WTC11 (cell line): ENCODE measurements at regions not wholly inside any gene's neighbourhood (a gene's known extent, or its start where the extent isn't known, plus 50 kb on each side); places are given as distances from the start of the nearest gene placed in this dataset.
A peak's percentile ranks its signal among the peaks of the same experiment; 100 is the strongest.

Experiments
- ATAC-seq: fragments of 200-7000 bp; cut with Tn5 transposase; 2 replicates; pipeline ENCODE4 v1.10.0; 2021; ENCODE audit warnings: mild to moderate bottlenecking, moderate library complexity
- CTCF ChIA-PET: fragments of 300-600 bp; sonication (Branson Sonifier 250); formaldehyde crosslinking; loops from one replicate; lab custom pipeline; 2021; ENCODE audit warnings: antibody characterized with exemption; lab: Charles Lee
- POLR2A ChIA-PET: fragments of 350-600 bp; sonication (Branson Sonifier 250); formaldehyde crosslinking; loops from one replicate; lab custom pipeline; 2021; ENCODE audit warnings: antibody characterized with exemption; lab: Charles Lee
- DNase-seq: peaks from one replicate; pipeline ENCODE4 v3.0.0; 2021; ENCODE audit warnings: low spot score
- H3K27ac Mint-ChIP-seq: 2 replicates; pipeline ENCODE4 v1.8.0; 2021; ENCODE audit warnings: mixed read lengths
- H3K27me3 Mint-ChIP-seq: 2 replicates; pipeline ENCODE4 v1.8.0; 2021; ENCODE audit warnings: low read depth, mild to moderate bottlenecking, moderate library complexity, mixed read lengths
- H3K36me3 Mint-ChIP-seq: 2 replicates; pipeline ENCODE4 v1.8.0; 2021; ENCODE audit warnings: mixed read lengths
- H3K4me1 Mint-ChIP-seq: 2 replicates; pipeline ENCODE4 v1.8.0; 2022; ENCODE audit warnings: mixed read lengths
- H3K4me3 Mint-ChIP-seq: 2 replicates; pipeline ENCODE4 v1.8.0; 2021; ENCODE audit warnings: mild to moderate bottlenecking, moderate library complexity, mixed read lengths
- H3K9me3 Mint-ChIP-seq: 2 replicates; pipeline ENCODE4 v1.8.0; 2021; ENCODE audit warnings: mixed read lengths
- ATF1 ChIP-seq: sonication (generic); formaldehyde crosslinking; IDR thresholded peaks from 2 replicates; pipeline ENCODE4 v1.8.1; 2023; ENCODE audit warnings: mild to moderate bottlenecking, moderate library complexity, missing genetic modification reagents
- FOXP1 ChIP-seq: sonication (generic); formaldehyde crosslinking; IDR thresholded peaks from 2 replicates; pipeline ENCODE4 v1.8.0; 2022; ENCODE audit warnings: missing genetic modification reagents, mild to moderate bottlenecking, moderate library complexity, borderline replicate concordance
- GABPB1 ChIP-seq: sonication (generic); formaldehyde crosslinking; IDR thresholded peaks from 2 replicates; pipeline ENCODE4 v1.8.1; 2023; ENCODE audit warnings: mild to moderate bottlenecking, missing genetic modification reagents
- NFYB ChIP-seq: sonication (generic); formaldehyde crosslinking; conservative IDR thresholded peaks from 2 replicates; pipeline ENCODE4 v1.8.0; 2022; ENCODE audit warnings: low read depth, missing genetic modification reagents
- RELA ChIP-seq: sonication (generic); formaldehyde crosslinking; IDR thresholded peaks from 2 replicates; pipeline ENCODE4 v1.8.1; 2022; ENCODE audit warnings: missing genetic modification reagents, mild to moderate bottlenecking, borderline replicate concordance
- ZNF121 ChIP-seq: sonication (generic); formaldehyde crosslinking; IDR thresholded peaks from 2 replicates; pipeline ENCODE4 v1.8.0; 2023; ENCODE audit warnings: missing genetic modification reagents
- ZNF219 ChIP-seq: sonication (generic); formaldehyde crosslinking; IDR thresholded peaks from 2 replicates; pipeline ENCODE4 v1.8.0; 2023; ENCODE audit warnings: missing genetic modification reagents, mild to moderate bottlenecking, borderline replicate concordance
- ZNF232 ChIP-seq: sonication (generic); formaldehyde crosslinking; IDR thresholded peaks from 2 replicates; pipeline ENCODE4 v1.8.0; 2022; ENCODE audit warnings: mild to moderate bottlenecking, missing genetic modification reagents
- ZSCAN18 ChIP-seq: fragments of 250-450 bp; sonication (Bioruptor Pico); IDR thresholded peaks from 2 replicates; pipeline ENCODE4 v2.1.2; 2022; ENCODE audit warnings: mild to moderate bottlenecking, moderate library complexity
- TF ChIP-seq, protein P1 (sequence below): sonication (generic); formaldehyde crosslinking; IDR thresholded peaks from 2 replicates; pipeline ENCODE4 v1.8.1; 2023; ENCODE audit warnings: mild to moderate bottlenecking, missing genetic modification reagents, borderline replicate concordance
- TF ChIP-seq, protein P2 (sequence below): fragments of 250-450 bp; sonication (Bioruptor Pico); IDR thresholded peaks from 2 replicates; pipeline ENCODE4 v1.9.0; 2021; ENCODE audit warnings: mild to moderate bottlenecking
- TF ChIP-seq, protein P3 (sequence below): sonication (generic); formaldehyde crosslinking; IDR thresholded peaks from 2 replicates; pipeline ENCODE4 v1.8.1; 2023; ENCODE audit warnings: mild to moderate bottlenecking, missing genetic modification reagents, moderate library complexity
- TF ChIP-seq, protein P4 (sequence below): sonication (generic); formaldehyde crosslinking; IDR thresholded peaks from 2 replicates; pipeline ENCODE4 v1.8.0; 2022; ENCODE audit warnings: missing genetic modification reagents
- TF ChIP-seq, protein P5 (sequence below): sonication (generic); formaldehyde crosslinking; IDR thresholded peaks from 2 replicates; pipeline ENCODE4 v1.8.1; 2022; ENCODE audit warnings: mild to moderate bottlenecking, moderate library complexity, missing genetic modification reagents
- TF ChIP-seq, protein P6 (sequence below): sonication (generic); formaldehyde crosslinking; IDR thresholded peaks from 2 replicates; pipeline ENCODE4 v1.8.0; 2022; ENCODE audit warnings: mild to moderate bottlenecking, missing genetic modification reagents

- DNase-seq, result no peak
- POLR2A ChIA-PET, result no interaction called here
- TF ChIP-seq ZSCAN18 (CRISPR knock-in tag), result no peak
- no peak overlapping the region for H3K4me3 Mint-ChIP-seq
- peaks cover 77% of the 10 kb centered on the region for H3K4me1 Mint-ChIP-seq
- H3K27me3 Mint-ChIP-seq, result no peaks in the 10 kb centered on the region
- H3K9me3 Mint-ChIP-seq, result no peaks in the 10 kb centered on the region
- ATAC-seq, result peak; percentile 80
- CTCF ChIA-PET, result interaction anchor here (0.9 to 1.6 kb wide), 3 partner anchors 10 to 92 kb away, joined by 4 to 5 read pairs (median 4); no protein-coding TSS in a partner anchor
- H3K27ac Mint-ChIP-seq, result peak overlapping the region; percentile 20
- no peaks in the 10 kb centered on the region for H3K36me3 Mint-ChIP-seq
Observed at GRCh38 chr6:56752009-56752408, 109.3 kb upstream of the DST start.

GRCh38 chr6:56751604-56752003, 108.9 kb upstream of the DST start:
- no peaks in the 10 kb centered on the region for H3K27me3 Mint-ChIP-seq

GRCh38 chr6:56750686-56751085, 108.0 kb upstream of the DST start:
- CTCF ChIA-PET, result interaction anchor here (1.3 to 1.6 kb wide), 3 partner anchors 11 to 93 kb away, joined by 4 to 5 read pairs (median 4); no protein-coding TSS in a partner anchor
- Mint-ChIP-seq H3K4me3 (no peak overlapping the region), H3K27ac (no peak overlapping the region; the same call in 1 of the 2 replicates), H3K9me3 (no peaks in the 10 kb centered on the region), H3K36me3 (no peaks in the 10 kb centered on the region), H3K27me3 (no peaks in the 10 kb centered on the region), H3K4me1 (peaks cover 74% of the 10 kb centered on the region)
- no peak for DNase-seq
- POLR2A ChIA-PET, result no interaction called here
- no peak for TF ChIP-seq ZNF121 (CRISPR knock-in tag)
- TF ChIP-seq, protein P1, sequence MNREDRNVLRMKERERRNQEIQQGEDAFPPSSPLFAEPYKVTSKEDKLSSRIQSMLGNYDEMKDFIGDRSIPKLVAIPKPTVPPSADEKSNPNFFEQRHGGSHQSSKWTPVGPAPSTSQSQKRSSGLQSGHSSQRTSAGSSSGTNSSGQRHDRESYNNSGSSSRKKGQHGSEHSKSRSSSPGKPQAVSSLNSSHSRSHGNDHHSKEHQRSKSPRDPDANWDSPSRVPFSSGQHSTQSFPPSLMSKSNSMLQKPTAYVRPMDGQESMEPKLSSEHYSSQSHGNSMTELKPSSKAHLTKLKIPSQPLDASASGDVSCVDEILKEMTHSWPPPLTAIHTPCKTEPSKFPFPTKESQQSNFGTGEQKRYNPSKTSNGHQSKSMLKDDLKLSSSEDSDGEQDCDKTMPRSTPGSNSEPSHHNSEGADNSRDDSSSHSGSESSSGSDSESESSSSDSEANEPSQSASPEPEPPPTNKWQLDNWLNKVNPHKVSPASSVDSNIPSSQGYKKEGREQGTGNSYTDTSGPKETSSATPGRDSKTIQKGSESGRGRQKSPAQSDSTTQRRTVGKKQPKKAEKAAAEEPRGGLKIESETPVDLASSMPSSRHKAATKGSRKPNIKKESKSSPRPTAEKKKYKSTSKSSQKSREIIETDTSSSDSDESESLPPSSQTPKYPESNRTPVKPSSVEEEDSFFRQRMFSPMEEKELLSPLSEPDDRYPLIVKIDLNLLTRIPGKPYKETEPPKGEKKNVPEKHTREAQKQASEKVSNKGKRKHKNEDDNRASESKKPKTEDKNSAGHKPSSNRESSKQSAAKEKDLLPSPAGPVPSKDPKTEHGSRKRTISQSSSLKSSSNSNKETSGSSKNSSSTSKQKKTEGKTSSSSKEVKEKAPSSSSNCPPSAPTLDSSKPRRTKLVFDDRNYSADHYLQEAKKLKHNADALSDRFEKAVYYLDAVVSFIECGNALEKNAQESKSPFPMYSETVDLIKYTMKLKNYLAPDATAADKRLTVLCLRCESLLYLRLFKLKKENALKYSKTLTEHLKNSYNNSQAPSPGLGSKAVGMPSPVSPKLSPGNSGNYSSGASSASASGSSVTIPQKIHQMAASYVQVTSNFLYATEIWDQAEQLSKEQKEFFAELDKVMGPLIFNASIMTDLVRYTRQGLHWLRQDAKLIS (CRISPR knock-in tag), result no peak
- TF ChIP-seq, protein P2, sequence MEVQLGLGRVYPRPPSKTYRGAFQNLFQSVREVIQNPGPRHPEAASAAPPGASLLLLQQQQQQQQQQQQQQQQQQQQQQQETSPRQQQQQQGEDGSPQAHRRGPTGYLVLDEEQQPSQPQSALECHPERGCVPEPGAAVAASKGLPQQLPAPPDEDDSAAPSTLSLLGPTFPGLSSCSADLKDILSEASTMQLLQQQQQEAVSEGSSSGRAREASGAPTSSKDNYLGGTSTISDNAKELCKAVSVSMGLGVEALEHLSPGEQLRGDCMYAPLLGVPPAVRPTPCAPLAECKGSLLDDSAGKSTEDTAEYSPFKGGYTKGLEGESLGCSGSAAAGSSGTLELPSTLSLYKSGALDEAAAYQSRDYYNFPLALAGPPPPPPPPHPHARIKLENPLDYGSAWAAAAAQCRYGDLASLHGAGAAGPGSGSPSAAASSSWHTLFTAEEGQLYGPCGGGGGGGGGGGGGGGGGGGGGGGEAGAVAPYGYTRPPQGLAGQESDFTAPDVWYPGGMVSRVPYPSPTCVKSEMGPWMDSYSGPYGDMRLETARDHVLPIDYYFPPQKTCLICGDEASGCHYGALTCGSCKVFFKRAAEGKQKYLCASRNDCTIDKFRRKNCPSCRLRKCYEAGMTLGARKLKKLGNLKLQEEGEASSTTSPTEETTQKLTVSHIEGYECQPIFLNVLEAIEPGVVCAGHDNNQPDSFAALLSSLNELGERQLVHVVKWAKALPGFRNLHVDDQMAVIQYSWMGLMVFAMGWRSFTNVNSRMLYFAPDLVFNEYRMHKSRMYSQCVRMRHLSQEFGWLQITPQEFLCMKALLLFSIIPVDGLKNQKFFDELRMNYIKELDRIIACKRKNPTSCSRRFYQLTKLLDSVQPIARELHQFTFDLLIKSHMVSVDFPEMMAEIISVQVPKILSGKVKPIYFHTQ (CRISPR knock-in tag), result no peak
- ATAC-seq, result no peak

More at GRCh38 chr6:56751604-56752003, 108.9 kb upstream of the DST start:
- ChIA-PET CTCF (interaction anchor here (0.9 to 1.6 kb wide), 3 partner anchors 10 to 92 kb away, joined by 4 to 5 read pairs (median 4); no protein-coding TSS in a partner anchor), POLR2A (no interaction called here)
- Mint-ChIP-seq H3K4me3 (no peak overlapping the region), H3K27ac (peak overlapping the region; percentile 20), H3K36me3 (no peaks in the 10 kb centered on the region), H3K4me1 (peaks cover 77% of the 10 kb centered on the region), H3K9me3 (no peaks in the 10 kb centered on the region)
- DNase-seq, result no peak
- ATAC-seq, result no peak
- TF ChIP-seq, protein P3, sequence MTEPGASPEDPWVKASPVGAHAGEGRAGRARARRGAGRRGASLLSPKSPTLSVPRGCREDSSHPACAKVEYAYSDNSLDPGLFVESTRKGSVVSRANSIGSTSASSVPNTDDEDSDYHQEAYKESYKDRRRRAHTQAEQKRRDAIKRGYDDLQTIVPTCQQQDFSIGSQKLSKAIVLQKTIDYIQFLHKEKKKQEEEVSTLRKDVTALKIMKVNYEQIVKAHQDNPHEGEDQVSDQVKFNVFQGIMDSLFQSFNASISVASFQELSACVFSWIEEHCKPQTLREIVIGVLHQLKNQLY, result no peak
- TF ChIP-seq NFYB (CRISPR knock-in tag), result no peak
- no peak for TF ChIP-seq ZNF232
- no peak for TF ChIP-seq GABPB1 (CRISPR knock-in tag)
- TF ChIP-seq, protein P4, sequence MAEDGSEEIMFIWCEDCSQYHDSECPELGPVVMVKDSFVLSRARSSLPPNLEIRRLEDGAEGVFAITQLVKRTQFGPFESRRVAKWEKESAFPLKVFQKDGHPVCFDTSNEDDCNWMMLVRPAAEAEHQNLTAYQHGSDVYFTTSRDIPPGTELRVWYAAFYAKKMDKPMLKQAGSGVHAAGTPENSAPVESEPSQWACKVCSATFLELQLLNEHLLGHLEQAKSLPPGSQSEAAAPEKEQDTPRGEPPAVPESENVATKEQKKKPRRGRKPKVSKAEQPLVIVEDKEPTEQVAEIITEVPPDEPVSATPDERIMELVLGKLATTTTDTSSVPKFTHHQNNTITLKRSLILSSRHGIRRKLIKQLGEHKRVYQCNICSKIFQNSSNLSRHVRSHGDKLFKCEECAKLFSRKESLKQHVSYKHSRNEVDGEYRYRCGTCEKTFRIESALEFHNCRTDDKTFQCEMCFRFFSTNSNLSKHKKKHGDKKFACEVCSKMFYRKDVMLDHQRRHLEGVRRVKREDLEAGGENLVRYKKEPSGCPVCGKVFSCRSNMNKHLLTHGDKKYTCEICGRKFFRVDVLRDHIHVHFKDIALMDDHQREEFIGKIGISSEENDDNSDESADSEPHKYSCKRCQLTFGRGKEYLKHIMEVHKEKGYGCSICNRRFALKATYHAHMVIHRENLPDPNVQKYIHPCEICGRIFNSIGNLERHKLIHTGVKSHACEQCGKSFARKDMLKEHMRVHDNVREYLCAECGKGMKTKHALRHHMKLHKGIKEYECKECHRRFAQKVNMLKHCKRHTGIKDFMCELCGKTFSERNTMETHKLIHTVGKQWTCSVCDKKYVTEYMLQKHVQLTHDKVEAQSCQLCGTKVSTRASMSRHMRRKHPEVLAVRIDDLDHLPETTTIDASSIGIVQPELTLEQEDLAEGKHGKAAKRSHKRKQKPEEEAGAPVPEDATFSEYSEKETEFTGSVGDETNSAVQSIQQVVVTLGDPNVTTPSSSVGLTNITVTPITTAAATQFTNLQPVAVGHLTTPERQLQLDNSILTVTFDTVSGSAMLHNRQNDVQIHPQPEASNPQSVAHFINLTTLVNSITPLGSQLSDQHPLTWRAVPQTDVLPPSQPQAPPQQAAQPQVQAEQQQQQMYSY, result no peak
- TF ChIP-seq, protein P5, sequence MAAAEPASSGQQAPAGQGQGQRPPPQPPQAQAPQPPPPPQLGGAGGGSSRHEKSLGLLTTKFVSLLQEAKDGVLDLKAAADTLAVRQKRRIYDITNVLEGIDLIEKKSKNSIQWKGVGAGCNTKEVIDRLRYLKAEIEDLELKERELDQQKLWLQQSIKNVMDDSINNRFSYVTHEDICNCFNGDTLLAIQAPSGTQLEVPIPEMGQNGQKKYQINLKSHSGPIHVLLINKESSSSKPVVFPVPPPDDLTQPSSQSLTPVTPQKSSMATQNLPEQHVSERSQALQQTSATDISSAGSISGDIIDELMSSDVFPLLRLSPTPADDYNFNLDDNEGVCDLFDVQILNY (CRISPR knock-in tag), result no peak
- no peak for TF ChIP-seq ATF1 (CRISPR knock-in tag)
- TF ChIP-seq FOXP1 (CRISPR knock-in tag), result no peak
- TF ChIP-seq ZNF121 (CRISPR knock-in tag), result no peak
- TF ChIP-seq ZNF219 (CRISPR knock-in tag), result no peak
- no peak for TF ChIP-seq RELA
- TF ChIP-seq, protein P6, sequence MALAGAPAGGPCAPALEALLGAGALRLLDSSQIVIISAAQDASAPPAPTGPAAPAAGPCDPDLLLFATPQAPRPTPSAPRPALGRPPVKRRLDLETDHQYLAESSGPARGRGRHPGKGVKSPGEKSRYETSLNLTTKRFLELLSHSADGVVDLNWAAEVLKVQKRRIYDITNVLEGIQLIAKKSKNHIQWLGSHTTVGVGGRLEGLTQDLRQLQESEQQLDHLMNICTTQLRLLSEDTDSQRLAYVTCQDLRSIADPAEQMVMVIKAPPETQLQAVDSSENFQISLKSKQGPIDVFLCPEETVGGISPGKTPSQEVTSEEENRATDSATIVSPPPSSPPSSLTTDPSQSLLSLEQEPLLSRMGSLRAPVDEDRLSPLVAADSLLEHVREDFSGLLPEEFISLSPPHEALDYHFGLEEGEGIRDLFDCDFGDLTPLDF, result no peak
